ENCODE measurements at regions not wholly inside any gene's neighbourhood (a gene's known extent, or its start where the extent isn't known, plus 50 kb on each side); places are given as distances from the start of the nearest gene placed in this dataset.

- CTCF ChIA-PET: interaction anchor here (0.6 to 1.5 kb wide), 2 partner anchors 26 to 179 kb away, joined by 3 to 4 read pairs; no protein-coding TSS in a partner anchor
- Mint-ChIP-seq H3K27ac (ENCODE audit: low read depth, unreplicated experiment) (no peak overlapping the region), H3K4me1 (ENCODE audit: insufficient read depth, unreplicated experiment) (peaks cover 14% of the 10 kb centered on the region), H3K4me3 (ENCODE audit: unreplicated experiment) (no peak overlapping the region), H3K9me3 (ENCODE audit: unreplicated experiment) (no peaks in the 10 kb centered on the region), H3K27me3 (ENCODE audit: insufficient read depth, unreplicated experiment) (no peaks in the 10 kb centered on the region), H3K36me3 (ENCODE audit: insufficient read depth, unreplicated experiment) (no peaks in the 10 kb centered on the region)
- intact Hi-C loops (cut with micrococcal nuclease): no loop called here
- POLR2A ChIA-PET: no interaction called here
- no TSS peak for BruUV-seq (replicated peaks)
- no peak for DNase-seq (ENCODE audit: unreplicated experiment)
- TF ChIP-seq, protein P1, sequence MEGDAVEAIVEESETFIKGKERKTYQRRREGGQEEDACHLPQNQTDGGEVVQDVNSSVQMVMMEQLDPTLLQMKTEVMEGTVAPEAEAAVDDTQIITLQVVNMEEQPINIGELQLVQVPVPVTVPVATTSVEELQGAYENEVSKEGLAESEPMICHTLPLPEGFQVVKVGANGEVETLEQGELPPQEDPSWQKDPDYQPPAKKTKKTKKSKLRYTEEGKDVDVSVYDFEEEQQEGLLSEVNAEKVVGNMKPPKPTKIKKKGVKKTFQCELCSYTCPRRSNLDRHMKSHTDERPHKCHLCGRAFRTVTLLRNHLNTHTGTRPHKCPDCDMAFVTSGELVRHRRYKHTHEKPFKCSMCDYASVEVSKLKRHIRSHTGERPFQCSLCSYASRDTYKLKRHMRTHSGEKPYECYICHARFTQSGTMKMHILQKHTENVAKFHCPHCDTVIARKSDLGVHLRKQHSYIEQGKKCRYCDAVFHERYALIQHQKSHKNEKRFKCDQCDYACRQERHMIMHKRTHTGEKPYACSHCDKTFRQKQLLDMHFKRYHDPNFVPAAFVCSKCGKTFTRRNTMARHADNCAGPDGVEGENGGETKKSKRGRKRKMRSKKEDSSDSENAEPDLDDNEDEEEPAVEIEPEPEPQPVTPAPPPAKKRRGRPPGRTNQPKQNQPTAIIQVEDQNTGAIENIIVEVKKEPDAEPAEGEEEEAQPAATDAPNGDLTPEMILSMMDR (IDR thresholded peaks at IDR 0.05; ENCODE audit: unreplicated experiment): no peak
Observed at GRCh38 chr1:200332716-200333115, 77.1 kb downstream of the ZNF281 start.

DNA sequence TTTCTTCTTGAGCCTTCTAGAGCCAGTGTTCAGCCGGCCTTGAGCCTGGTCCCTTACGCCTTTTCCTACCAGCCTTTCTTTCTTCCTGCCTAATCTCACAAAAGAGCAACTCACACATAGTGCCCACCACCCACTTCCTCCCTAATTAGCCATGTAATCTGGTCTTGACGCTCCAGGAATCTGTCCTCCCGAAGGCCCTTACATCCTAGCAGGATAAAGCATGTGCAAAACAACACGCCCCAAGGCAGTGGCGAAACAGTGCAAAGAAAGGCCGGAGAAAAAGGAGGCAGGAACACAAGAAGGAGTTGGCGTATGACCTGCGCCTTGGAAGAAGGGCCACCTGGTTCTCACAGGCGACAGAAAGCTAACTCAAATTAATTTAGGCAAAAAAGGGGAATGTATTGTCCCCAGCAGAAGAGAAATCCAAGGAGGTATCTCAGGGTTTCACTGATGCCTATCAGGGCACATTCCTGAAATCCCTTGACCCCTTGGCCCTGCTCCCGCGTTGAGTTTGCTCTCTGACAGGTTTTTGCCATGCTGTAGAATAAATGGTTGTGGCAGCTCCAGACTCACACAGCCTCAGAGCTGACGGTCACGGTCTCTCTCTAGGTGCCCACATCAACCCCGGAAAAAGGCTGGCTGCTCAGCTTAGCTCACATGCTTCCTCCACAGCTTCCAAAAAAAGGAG, 79.0 kb downstream of the ZNF281 start:
- H3K36me3 Mint-ChIP-seq (ENCODE audit: insufficient read depth, unreplicated experiment): no peaks in the 10 kb centered on the region
- H3K4me1 Mint-ChIP-seq (ENCODE audit: insufficient read depth, unreplicated experiment): no peaks in the 10 kb centered on the region
- BruUV-seq (replicated peaks): no TSS peak
- no peak overlapping the region for H3K4me3 Mint-ChIP-seq (ENCODE audit: unreplicated experiment)
- no peak overlapping the region for H3K27ac Mint-ChIP-seq (ENCODE audit: low read depth, unreplicated experiment)
- intact Hi-C loops (cut with micrococcal nuclease): no loop called here
- no peaks in the 10 kb centered on the region for H3K9me3 Mint-ChIP-seq (ENCODE audit: unreplicated experiment)
- H3K27me3 Mint-ChIP-seq (ENCODE audit: insufficient read depth, unreplicated experiment): no peaks in the 10 kb centered on the region
- TF ChIP-seq, protein P1 (IDR thresholded peaks at IDR 0.05; ENCODE audit: unreplicated experiment): no peak
- CTCF ChIA-PET: interaction anchor here (0.5 to 1.3 kb wide), 2 partner anchors 9 to 402 kb away, joined by 3 to 5 read pairs; no protein-coding TSS in a partner anchor
- POLR2A ChIA-PET: interaction anchor here (1.0 kb wide), 1 partner anchor 12 kb away, joined by 4 read pairs; no protein-coding TSS in a partner anchor
- no peak for DNase-seq (ENCODE audit: unreplicated experiment)

DNA sequence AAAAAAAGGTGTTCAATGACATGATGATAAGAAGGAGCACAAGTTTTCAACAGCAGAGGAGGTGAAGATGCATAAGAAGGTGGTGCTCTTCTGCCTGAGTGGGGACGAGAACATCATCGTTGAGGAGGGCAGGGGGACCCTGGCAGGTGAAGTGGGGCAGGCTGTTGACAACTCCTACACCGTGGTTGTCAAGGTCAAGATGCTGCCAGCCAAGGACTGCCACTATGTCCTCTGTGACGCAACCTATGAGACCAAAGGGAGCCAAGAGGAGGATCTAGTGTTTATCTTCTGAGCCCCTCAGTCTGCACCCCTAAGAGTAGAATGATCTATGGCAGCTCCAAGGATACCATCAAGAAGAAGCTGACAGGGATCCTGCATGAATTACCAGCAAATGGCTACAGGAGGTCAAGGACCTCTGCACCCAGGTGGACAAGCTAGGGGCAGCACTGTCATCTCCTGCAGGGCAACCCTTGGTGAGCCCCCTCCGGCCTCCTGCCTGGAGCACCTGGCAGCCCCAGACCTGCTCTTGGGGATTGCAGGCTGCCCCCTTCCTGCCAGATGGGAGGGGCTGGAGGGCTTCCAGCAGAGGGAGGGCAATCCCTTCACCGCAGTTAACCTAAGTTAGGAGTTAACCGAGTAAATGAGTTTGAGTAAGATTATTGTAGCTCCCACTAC, 80.5 kb downstream of the ZNF281 start:
- Mint-ChIP-seq H3K27ac (ENCODE audit: low read depth, unreplicated experiment) (no peak overlapping the region), H3K27me3 (ENCODE audit: insufficient read depth, unreplicated experiment) (no peaks in the 10 kb centered on the region), H3K9me3 (ENCODE audit: unreplicated experiment) (no peaks in the 10 kb centered on the region), H3K36me3 (ENCODE audit: insufficient read depth, unreplicated experiment) (no peaks in the 10 kb centered on the region), H3K4me1 (ENCODE audit: insufficient read depth, unreplicated experiment) (peaks cover under 1% of the 10 kb centered on the region), H3K4me3 (ENCODE audit: unreplicated experiment) (no peak overlapping the region)
- no TSS peak for BruUV-seq (replicated peaks)
- TF ChIP-seq, protein P1 (IDR thresholded peaks at IDR 0.05; ENCODE audit: unreplicated experiment): no peak
- ChIA-PET CTCF (interaction anchor here (0.7 to 1.1 kb wide), 2 partner anchors 39 to 162 kb away, joined by 3 to 4 read pairs; no protein-coding TSS in a partner anchor), POLR2A (interaction anchor here (0.5 kb wide), 1 partner anchor 186 kb away, joined by 3 read pairs; no protein-coding TSS in a partner anchor)
- intact Hi-C loops (cut with micrococcal nuclease): no loop called here
- DNase-seq (ENCODE audit: unreplicated experiment): no peak

DNA sequence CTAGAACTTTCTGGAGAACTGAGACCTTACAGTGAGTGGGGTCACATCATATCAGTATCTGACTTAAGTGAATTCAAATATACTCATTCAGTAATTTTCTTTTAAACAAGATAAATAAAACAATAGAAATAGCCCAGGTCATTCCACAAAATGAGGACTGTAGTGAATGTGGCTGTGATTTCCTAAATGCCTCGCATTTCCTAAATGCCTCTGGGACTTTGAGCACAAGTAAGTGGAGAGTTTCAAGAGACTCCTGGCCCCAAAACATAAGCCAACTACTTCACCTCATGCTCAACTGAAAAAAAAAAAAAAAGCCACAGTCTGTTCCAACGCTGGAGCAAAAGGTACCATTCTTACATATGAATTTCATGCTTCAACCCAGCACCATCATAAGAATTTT, 81.5 kb downstream of the ZNF281 start:
- no peak for DNase-seq (ENCODE audit: unreplicated experiment)
- intact Hi-C loops (cut with micrococcal nuclease): no loop called here
- ChIA-PET POLR2A (interaction anchor here (0.5 kb wide), 1 partner anchor 185 kb away, joined by 3 read pairs; no protein-coding TSS in a partner anchor), CTCF (interaction anchor here (0.9 to 1.5 kb wide), 3 partner anchors 46 to 163 kb away, joined by 3 to 4 read pairs (median 3); no protein-coding TSS in a partner anchor)
- BruUV-seq (replicated peaks): no TSS peak
- Mint-ChIP-seq H3K27ac (ENCODE audit: low read depth, unreplicated experiment) (no peak overlapping the region), H3K27me3 (ENCODE audit: insufficient read depth, unreplicated experiment) (no peaks in the 10 kb centered on the region), H3K9me3 (ENCODE audit: unreplicated experiment) (no peaks in the 10 kb centered on the region), H3K4me1 (ENCODE audit: insufficient read depth, unreplicated experiment) (peaks cover 9% of the 10 kb centered on the region), H3K4me3 (ENCODE audit: unreplicated experiment) (no peak overlapping the region), H3K36me3 (ENCODE audit: insufficient read depth, unreplicated experiment) (no peaks in the 10 kb centered on the region)
- TF ChIP-seq, protein P1 (IDR thresholded peaks at IDR 0.05; ENCODE audit: unreplicated experiment): no peak

Measured in MCF 10A (cell line).